GM19467 (cell line): ENCODE measurements at regions not wholly inside any gene's neighbourhood (a gene's known extent, or its start where the extent isn't known, plus 50 kb on each side); places are given as distances from the start of the nearest gene placed in this dataset.
"Not testable (repeated sequence)": the region's sequence is repeated elsewhere in the genome, so short reads cannot be mapped to it uniquely, and the experiment has no call there.

Experiments
- ATAC-seq: cut with Tn5 transposase; IDR thresholded peaks from one replicate; pipeline ENCODE4 v1.9.1; 2021; ENCODE audit warnings: mild to moderate bottlenecking, moderate library complexity; ENCODE audit not compliant: unreplicated experiment

DNA sequence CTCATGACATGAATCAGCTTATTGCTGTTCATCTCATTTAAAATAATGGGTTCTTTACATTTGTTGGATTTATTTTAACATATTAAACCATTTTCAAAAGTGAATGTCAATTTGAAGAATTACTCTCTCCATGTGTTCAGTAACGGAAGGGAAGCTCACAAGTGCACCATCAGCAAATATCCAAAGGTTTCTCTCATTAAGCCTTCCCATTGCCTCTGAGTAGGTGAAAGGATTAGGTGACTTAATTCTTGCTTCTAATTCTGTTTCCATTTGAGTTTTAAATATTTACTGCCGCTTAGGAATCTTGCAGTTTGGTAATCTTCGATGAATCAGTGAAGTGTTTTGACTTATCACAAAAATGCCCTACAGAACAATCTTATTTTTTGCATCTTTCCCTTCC is 145.1 kb upstream of the NYAP2 start:
- no peak for ATAC-seq

DNA sequence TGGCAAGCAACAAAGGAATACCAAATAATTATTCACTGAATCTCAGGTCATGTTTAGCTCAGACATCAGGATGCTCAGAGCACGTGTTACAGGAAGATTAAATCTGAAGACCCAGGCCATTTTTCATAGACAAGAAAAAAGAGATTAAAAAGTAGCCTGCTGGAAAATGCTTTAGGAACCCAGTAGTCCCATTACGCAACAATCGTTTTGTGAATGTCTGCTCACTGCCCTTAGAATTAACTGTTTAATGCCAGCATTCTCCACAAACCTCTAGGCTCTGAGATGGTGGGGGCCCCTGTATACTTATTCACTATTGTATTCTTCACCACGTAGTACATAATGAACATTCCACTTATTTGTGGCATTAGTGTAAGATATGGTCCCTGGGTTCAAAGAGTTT is 154.6 kb upstream of the NYAP2 start:
- no peak for ATAC-seq

DNA sequence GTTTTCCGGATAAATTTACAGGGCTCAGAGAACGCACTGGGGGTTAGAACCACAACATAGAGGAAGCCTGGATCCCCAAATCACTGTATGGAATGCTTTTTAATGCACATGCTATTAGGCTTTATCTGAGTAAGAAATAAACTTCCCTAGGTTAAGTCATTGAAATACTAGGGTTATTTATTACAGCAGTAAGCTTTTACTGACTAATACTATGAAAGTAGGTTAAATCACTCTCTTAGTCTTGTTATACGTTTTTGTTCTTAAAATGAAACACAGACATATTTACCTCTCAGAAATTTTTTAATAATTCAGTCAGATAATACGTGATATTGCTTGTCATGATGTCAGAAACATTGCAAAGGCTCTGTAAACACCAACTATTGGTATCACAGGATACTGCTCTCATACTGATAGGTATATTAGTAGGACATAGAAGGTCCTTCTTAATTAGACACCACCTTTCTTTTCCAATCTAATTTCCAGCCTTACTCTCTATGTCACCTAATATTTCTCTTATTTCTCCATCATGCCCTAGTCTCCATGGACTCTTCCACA is 162.7 kb upstream of the NYAP2 start:
- ATAC-seq, result no peak

DNA sequence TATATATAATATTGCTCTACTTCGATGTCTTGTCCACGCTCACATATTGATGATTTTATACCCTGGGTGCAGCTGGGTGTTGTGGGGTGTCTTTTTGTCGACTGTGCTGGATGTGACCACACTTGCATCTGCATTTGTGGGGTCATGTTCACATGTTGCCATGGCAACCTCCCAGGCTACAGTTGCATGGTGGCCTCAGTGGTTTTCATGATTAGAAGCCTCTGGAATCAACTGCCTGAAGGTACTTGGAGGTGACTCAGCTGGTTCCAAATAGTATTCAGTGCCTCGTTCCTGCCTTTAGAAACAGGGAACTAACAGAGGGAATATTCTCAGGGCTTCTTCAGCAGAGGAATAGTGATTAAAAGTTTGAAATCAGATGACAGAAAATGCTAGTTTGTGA is 166.3 kb upstream of the NYAP2 start:
- no peak for ATAC-seq

DNA sequence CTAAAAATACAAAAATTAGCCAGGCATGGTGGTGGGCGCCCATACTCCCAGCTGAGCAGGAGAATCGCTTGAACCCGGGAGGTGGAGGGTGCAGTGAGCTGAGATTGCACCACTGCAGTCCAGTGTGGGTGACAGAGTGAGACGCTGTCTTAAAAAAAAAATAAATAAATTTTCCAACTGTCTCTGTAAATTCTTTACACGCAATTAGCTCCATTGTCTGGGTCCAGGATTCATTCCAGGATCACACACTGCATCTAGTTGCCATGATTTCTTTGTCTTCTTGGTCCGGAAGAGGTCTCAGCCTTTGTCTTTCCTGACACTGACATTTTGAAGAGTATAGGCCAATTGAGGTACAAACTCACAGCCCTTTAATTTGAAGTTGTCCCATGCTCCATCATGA is 167.6 kb upstream of the NYAP2 start:
- no peak for ATAC-seq

DNA sequence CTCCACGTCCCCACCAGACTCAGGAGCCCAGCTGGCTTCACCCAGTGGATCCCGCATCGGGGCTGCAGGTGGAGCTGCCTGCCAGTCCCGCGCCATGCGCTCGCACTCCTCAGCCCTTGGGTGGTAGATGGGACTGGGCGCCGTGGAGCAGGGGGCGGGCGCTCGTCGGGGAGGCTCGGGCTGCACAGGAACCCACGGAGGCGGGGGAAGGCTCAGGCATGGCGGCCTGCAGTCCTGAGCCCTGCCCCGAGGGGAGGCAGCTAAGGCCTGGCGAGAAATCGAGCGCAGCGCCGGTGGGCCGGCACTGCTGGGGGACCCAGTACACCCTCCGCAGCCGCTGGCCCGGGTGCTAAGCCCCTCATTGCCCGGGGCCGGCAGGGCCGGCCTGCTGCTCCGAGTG is 170.2 kb upstream of the NYAP2 start:
- ATAC-seq, result not testable (repeated sequence)

DNA sequence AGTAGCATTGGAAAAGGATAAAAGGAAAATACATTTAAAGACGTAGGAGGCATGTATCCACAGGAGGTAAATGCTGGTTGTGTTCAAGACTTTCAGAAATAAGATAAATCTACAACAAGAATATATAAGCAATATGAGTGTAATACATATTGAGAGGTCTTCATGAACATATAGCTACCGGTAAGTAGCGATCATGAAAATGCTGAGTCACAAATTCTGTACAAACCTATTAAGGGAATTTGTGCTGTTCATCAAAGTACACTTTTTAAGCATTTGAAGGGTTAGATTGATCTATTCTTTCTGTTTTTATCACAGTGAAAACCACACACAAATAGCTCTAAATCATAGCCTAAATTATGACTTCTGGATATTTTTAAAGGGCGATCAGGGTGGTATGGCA is 173.1 kb upstream of the NYAP2 start:
- ATAC-seq, result no peak

DNA sequence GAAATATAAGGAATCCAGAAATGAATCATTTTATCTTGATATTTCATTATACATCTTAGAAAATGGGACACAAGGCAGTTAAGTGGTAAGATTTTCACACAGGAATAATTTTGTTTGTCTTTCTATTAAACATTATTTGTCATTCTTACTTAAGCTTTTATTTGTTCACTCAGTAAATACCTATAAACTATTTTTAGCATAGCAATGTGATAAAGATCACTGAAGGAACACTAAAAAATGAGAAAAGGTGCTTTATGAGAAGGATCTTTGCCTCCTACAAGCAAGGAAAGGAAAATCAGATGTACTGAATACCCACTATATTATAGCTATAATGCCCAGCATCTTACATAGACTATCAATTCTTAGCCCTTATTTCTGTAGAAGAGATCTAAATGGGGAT is 176.2 kb upstream of the NYAP2 start:
- no peak for ATAC-seq

DNA sequence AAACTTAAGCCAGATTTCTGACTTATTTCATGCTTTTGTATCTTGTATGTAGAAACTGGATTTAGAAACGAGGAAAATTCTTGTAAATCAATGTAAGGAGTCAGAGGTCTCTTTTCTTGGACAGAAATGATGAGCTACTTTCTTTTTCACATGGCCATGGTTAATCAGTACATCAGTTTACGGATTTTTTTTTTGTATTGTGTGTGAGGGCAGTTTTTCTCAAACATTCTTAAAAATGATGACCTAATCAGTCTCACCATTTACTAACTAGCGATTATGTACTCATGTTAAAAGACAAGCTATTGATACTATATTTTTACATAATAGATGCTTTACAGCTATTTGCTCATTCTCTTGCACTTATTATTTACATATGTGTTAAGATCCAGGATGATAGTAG is 165.2 kb upstream of the DOCK10 start:
- ATAC-seq, result no peak

DNA sequence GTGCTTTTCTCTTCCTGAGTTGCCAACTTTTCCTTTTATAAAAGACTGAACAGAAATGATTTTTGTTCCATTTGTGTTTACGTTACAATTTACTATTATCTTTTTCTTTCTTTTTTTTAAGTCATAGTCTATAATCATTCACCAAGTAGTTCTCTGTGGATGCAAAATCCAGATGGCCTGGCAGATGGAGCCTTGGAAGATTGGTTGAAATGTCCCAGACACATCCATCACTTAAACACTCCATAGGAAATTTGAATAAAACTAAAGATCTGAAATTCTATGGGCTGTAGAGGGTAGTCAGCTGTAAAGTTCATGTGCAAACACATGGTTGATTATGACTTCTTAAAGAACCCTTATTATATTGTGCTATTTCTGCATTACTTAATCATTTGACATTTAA is 164.8 kb upstream of the DOCK10 start:
- ATAC-seq, result no peak

DNA sequence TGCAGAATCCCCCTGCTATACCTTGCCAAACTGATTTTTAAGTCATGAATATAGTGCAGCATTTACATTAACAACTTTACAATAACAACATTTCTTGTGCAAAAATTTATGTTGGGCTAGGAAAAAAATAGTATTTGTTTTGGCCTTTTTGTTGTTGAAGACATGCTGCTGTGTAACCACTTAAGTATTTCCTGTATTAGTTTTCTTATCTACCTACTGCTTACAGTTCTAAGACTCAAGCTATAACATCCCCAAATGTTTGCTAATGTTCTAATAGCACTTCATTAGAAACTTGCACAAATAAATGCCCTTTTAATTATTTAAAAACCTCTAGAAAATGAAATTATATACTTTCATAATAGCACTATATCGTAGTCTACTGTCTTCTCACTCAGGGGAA is 154.3 kb upstream of the DOCK10 start:
- no peak for ATAC-seq

DNA sequence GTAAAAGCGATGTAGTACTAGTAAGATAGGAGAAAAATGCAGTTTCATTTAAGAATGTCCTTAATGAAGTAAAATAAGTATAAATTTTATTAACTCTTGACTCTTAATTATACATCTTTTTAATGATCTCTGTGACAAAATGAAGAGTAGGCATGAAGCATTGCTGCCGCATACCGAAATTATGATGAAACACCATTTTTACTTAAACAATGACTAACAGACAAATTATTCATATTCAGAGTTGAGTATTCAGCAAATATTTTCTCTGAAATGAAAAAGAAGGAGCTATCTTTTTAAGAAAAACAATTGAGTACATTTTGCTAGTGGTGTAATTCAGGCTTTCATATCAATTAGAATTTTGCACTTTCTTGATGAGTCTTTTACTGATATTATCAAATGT is 150.6 kb upstream of the DOCK10 start:
- ATAC-seq, result no peak

DNA sequence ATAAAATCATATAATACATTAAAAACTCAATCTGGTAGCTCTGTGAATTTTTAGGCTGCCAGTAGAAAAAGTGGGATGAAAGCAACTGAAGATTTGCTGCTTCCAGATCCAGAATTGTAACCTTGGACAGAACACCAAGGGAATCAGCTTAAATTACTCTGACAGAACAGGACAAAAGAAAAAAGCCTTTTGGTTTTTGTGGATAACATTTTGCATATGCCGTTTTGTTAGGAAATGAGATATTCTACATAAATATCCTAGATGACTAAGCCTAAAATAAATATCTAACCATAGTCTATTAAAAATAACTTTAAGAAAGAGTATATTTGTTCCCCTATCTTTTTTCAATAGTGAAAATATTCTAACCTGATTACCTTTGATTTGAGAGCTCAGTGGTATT is 148.7 kb upstream of the DOCK10 start:
- no peak for ATAC-seq

DNA sequence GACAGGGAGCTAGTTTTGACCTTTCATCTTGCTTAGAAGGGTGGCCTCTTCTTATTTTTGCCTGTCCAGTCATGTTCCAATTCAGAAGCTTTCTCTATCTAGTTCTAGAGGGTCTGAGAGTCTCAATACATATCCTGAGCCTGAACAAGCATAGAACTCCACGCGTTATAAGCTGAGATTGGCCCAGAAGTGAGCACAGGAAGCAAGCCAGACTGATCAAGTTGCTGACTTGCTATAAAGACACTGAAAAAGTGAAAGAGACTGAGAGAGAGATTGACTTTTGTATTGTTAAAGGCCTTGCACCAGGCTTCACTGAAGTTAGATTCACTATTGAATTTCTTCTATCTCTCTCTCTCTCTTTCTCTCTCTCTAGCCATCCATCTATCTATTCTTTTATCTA is 142.7 kb upstream of the DOCK10 start:
- ATAC-seq, result no peak

DNA sequence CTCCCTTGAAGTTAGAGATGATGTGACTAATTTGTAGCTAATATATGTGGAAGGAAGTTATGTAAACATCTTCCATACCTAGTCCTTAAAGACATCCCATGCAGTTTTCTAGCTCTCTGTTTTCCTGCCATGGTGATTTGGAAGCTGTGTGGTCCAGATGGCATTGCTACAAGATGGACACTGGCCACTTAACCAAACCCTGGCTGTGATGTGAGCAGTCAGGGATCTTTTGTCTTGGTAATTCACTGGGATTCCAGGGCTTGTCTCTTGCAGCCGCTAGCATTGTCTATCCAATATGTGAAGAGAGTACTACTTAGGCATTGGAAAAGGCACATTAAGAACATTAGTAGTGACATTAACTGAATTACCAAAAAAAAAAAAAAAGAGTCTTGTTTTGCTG is 139.9 kb upstream of the DOCK10 start:
- ATAC-seq, result no peak

DNA sequence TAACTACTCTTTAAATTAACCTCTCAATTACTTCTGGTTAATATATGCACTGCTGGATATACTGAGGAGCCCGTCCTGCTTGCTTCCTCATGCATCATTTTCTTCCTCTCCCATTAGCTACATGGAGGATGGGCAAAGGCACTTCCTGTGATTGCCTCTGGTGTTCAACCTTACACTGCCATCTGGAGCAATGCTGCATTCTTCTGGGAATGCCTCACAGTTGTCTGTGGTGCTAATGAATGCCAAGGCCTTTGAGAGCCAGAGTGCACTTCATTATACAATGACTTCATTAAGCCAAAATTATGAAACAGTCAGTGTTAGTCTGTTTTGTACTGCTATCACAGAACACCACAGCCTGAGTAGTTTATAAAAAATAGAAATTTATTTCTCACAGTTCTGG is 134.8 kb upstream of the DOCK10 start:
- no peak for ATAC-seq

DNA sequence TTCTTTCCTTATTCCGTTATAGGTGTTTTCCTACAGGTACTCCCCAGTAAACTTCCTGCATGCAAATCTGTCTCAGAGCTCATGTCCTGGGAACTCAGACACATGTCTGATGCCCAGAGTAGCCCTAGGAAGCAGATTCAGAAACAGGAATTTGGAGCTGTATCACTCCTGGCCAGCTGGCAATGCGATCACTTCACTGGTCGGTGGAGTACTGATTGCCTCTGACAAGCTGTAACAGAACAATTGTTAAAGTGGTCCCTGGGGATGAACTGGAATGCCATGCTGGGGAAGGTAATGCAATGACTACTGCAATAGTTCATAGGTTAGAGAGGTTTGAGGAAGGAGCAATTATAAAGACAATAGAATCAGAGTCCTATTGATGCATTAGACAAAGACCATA is 131.6 kb upstream of the DOCK10 start:
- ATAC-seq, result no peak

DNA sequence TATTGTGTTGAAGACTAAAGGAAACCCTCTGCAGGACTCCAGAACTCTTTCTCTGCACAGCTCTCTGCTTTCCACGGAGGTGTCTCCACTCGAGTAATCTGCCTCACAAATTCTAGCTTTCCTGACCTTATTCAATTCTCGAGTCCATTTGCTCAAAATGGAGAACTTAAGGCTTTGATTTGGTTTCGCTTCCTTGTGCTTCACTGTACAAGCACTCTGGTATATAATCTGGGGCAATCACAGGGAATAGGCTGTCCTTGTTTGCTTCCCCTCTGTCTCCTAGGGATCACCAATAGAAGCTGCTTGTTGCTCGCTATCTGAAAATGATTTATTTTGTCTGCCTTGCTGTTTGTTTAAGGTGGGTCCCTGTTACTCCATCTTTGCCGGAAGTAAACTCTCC is 129.1 kb upstream of the DOCK10 start:
- no peak for ATAC-seq

DNA sequence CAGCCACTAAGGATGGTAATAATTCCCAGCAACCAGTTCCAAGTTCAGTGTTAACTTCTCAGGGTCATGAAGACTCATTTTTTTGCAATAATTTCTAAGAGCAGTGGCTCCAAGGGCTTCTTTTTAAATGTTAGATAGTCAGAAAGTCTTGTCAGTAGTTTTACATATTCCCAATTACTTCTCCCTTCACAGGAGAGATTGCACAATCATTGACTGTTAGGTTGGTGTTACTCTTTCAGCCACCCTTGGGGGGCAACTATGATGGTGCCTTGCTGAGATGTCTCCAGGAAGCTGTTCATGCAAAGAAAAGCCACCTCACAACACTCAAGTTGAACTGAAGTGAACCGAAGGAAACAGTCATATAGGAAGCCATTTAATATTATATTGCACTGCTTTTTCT is 127.9 kb upstream of the DOCK10 start:
- ATAC-seq, result no peak

DNA sequence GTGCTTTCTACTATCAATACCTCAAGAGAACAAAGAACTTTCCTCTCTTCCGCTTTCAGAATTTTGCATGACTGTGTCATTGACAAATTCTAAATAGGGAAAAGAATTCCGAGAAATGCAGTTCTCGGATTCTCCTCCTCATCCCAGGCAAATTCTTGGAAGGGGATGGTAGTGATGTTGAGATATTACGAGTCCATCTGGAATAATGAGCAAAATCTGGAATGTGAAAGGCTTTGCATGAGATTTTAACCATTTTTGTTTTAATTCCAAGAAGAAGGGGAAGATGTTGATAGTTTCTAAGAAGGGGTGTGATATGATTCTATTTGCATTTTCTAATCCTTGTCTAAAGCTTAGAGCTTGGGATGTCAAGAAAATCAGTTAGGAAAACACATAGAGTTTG is 127.1 kb upstream of the DOCK10 start:
- ATAC-seq, result no peak

DNA sequence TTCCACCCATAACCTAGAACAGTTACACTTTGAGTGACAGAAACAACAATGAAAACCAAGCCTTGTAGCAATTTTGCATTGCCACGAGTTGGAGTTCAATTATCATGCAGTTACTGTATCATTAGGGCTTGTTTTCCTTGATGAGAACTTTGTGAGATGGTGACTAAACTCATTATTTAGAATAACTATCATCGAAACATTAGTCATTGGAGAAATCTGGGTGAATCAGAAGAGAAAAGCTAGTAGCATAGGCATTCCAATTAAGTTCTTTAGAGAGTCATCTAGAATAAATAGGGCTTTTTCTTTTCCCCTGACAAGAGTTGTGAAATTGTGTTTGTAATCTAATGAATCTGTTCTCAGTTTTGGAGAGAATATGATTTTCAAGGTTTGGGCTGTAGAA is 122.8 kb upstream of the DOCK10 start:
- no peak for ATAC-seq

DNA sequence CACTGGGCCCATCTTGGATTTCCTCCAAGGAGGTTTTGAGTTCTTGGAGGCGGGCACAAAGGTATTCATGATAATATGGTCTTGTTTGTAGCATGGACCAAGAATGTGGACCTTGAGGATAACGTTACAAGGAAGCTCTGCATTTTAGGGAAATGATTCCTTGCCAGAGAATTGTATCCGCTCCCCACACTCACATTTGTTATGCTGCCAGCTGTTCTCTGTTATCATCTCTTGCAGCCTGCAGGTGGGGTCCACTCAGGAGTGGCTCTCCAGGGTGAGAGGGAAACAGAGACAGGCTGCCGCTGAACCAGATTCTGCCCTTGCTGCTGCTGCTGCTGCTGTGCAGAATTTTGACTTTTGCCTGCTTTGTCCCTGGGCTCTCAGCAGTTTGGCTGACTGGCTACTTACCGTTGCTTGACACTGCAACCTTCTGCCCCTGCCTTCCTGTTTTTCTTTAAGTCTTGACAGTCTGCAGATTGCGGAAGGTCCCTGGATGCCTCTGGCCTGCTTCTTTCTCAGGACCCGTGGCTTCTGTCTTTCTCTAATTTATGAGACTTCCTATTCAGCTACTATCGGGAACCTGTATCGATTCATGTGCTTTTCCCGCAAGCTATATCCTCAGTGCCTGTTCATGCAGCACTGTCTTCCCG is 122.3 kb upstream of the DOCK10 start:
- no peak for ATAC-seq

DNA sequence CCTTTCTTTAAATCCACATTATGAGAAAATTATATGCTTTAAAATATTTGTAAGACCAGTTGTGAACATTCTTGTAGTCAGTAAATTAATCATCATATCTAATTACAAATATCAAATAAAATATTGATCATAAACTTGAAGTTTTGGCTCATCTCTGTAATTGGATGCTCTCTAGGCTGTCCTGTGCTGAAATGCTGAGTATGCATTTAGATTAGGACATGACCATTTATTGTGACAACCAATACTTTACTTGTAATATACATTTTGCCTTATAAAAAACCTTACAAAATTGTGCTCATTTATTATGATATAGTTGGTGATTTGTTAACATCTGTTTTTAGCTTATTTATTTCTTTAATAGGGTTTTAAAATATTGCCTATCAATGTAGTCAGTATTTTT is 116.1 kb upstream of the DOCK10 start:
- ATAC-seq, result no peak
